GM19455 (cell line): ENCODE measurements at regions not wholly inside any gene's neighbourhood (a gene's known extent, or its start where the extent isn't known, plus 50 kb on each side); places are given as distances from the start of the nearest gene placed in this dataset.

Experiments
- ATAC-seq: cut with Tn5 transposase; IDR thresholded peaks from one replicate; pipeline ENCODE4 v1.9.1; 2021; ENCODE audit not compliant: unreplicated experiment

GRCh38 chr14:53478174-53478573 lies 325.1 kb upstream of the DDHD1 start:
- no peak for ATAC-seq

- no peak for ATAC-seq
Observed at GRCh38 chr14:53473480-53473879, 320.4 kb upstream of the DDHD1 start.

GRCh38 chr14:53472306-53472705 lies 319.2 kb upstream of the DDHD1 start:
- ATAC-seq = no peak

- ATAC-seq = no peak
Observed at GRCh38 chr14:53470351-53471043, 317.4 kb upstream of the DDHD1 start.

GRCh38 chr14:53468876-53469275 lies 315.8 kb upstream of the DDHD1 start:
- no peak for ATAC-seq

- ATAC-seq = no peak
Observed at GRCh38 chr14:53464376-53464775, 311.3 kb upstream of the DDHD1 start.

GRCh38 chr14:53462931-53463778 lies 310.0 kb upstream of the DDHD1 start:
- ATAC-seq = no peak

- no peak for ATAC-seq
Observed at GRCh38 chr14:53461858-53462257, 308.7 kb upstream of the DDHD1 start.

- ATAC-seq = no peak
Observed at GRCh38 chr14:53460544-53460943, 307.4 kb upstream of the DDHD1 start.

GRCh38 chr14:53458368-53458814 lies 305.3 kb upstream of the DDHD1 start:
- ATAC-seq = no peak

- ATAC-seq = no peak
Observed at GRCh38 chr14:53456931-53457330, 303.8 kb upstream of the DDHD1 start.

GRCh38 chr14:53452005-53452673 lies 299.0 kb upstream of the DDHD1 start:
- ATAC-seq = no peak

- no peak for ATAC-seq
Observed at GRCh38 chr14:53450871-53451270, 297.7 kb upstream of the DDHD1 start.

GRCh38 chr14:53448682-53449081 lies 295.6 kb upstream of the DDHD1 start:
- ATAC-seq = no peak

GRCh38 chr14:53444677-53445312 lies 291.7 kb upstream of the DDHD1 start:
- ATAC-seq = no peak

GRCh38 chr14:53441789-53442188 lies 288.7 kb upstream of the DDHD1 start:
- no peak for ATAC-seq

- ATAC-seq = no peak
Observed at GRCh38 chr14:53437858-53438257, 284.7 kb upstream of the DDHD1 start.

GRCh38 chr14:53432378-53432802 lies 279.3 kb upstream of the DDHD1 start:
- ATAC-seq = no peak

GRCh38 chr14:53430870-53431269 lies 277.7 kb upstream of the DDHD1 start:
- no peak for ATAC-seq

- no peak for ATAC-seq
Observed at GRCh38 chr14:53412819-53413675, 259.9 kb upstream of the DDHD1 start.
